ENCODE measurements at regions not wholly inside any gene's neighbourhood (a gene's known extent, or its start where the extent isn't known, plus 50 kb on each side); places are given as distances from the start of the nearest gene placed in this dataset.

DNA sequence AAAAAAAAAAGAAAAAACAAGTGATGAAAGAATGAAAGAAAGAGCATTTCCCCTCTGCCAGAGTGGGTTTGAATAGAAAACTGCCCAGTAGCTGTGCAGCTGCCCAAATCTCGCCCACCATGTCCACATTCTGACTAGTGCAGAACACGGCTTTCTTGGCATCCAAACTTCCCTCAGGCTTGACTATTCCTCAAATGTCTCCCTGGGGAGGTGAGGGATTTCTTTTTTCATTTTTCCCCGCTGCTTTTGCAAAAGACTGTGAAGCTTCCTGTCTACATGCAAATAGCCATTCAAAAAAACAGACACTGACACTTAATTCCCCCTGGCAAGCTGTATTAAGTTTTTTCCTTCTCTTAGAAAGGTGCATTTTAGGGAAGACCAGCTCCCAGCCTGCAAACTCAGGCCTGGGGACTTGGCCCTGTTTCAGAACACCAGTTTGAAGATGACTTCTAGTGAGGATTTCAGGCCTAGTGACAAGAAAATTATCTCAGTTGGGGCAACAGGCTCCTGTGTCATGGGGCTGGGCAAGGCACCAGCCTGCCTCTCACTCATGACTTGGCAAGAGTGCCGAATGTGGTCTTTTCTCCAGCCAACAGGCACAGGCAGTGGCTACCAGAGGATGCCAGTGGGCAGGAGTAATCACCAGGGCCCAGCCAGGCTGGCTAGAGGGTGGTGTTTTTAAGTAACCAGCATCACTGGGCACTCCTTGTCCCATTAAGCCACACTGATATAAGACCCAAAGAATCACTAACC lies 178.1 kb upstream of the NFIA start:
- Mint-ChIP-seq H3K4me3 (no peak overlapping the region), H3K36me3 (no peaks in the 10 kb centered on the region), H3K27ac (no peak overlapping the region), H3K4me1 (no peaks in the 10 kb centered on the region), H3K27me3 (no peaks in the 10 kb centered on the region), H3K9me3 (no peaks in the 10 kb centered on the region)
- ATAC-seq (replicated peaks), result no peak
- DNase-seq, result no peak

DNA sequence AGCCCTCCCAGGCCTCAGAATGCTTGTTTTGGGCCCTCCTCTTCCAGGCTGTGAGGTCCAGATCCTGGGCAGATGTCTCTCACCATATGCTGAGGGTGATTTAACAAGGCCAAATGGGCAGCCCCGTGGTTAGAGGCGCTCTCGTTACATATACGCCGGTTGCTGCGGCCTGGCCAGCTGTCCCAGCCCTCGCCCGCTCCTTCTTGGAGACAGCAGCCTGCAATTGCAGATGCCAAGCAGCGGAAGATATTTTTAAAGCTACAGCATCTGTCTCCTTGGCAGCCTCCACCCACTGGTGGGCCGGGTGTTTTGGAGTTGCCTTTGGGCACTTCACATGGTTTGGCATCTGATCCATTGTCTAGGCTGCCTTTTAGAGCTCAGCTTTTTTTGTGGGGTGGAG lies 178.8 kb upstream of the NFIA start:
- ATAC-seq (replicated peaks) (no peak), DNase-seq (no peak)
- Mint-ChIP-seq H3K27me3 (no peaks in the 10 kb centered on the region), H3K9me3 (no peaks in the 10 kb centered on the region), H3K4me1 (no peaks in the 10 kb centered on the region), H3K4me3 (no peak overlapping the region), H3K27ac (no peak overlapping the region), H3K36me3 (no peaks in the 10 kb centered on the region)

DNA sequence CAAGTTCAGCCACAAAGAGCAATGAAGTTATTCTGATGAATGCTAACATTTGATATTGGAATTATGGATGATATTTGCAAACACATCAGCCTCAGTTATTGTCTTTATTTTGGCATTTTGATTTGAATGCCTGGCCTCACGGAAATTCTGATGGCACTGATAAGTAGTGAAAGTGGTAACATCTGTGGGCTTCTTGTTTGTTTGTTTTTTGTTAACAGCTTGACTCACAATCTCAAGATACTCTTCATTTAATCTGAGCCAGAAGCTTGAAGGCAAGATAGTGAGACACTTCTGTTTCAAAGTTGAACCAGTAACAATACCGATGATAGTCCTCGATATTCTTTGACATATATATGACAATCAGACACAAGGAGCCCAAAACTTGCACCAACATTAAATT lies 182.9 kb upstream of the NFIA start:
- Mint-ChIP-seq H3K4me1 (no peaks in the 10 kb centered on the region), H3K9me3 (no peaks in the 10 kb centered on the region), H3K27me3 (no peaks in the 10 kb centered on the region), H3K36me3 (no peaks in the 10 kb centered on the region), H3K4me3 (no peak overlapping the region), H3K27ac (no peak overlapping the region)
- DNase-seq (no peak), ATAC-seq (replicated peaks) (no peak)

DNA sequence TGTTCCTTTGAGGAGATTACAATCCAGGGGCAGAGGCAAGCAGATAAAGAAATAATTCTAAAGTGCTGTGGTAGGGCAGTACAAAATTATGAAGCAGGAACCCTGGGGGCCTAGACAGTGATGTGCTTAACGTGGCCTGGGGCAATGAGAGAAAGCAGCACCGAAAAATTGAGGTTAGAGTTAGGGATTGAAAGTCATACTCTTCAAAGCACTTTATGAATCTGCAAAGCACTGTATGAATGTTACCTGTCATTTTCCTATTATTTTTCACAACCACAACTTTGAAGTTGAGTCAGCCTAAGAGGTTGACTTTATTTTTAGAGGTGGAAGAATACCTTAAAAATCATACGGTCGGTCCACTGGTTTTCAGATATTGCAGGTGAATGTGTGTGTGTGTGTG lies 183.4 kb upstream of the NFIA start:
- H3K27me3 Mint-ChIP-seq, result no peaks in the 10 kb centered on the region
- no peak overlapping the region for H3K4me3 Mint-ChIP-seq
- no peaks in the 10 kb centered on the region for H3K9me3 Mint-ChIP-seq
- no peaks in the 10 kb centered on the region for H3K36me3 Mint-ChIP-seq
- no peak overlapping the region for H3K27ac Mint-ChIP-seq
- no peaks in the 10 kb centered on the region for H3K4me1 Mint-ChIP-seq
- no peak for DNase-seq
- ATAC-seq (replicated peaks), result peak; percentile 33 to 51

DNA sequence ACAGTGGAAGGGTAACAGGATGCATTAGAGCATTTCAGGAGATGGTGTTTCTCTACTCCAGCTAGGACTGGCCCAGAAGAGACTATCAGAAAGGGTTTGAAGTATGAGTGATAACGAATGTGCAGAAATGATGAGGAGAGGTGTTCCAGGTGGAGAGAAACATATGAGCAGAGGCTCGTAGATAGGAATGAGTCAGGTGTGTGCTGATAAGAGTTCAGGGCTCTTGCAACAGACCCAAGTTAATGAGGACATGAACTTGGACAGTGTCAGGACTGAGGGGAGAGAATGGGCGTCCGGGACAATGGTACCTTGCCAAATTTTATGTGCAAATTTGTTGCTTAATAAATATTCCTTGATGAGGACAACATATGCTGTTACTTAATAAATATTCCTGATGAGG lies 183.9 kb upstream of the NFIA start:
- H3K27me3 Mint-ChIP-seq, result no peaks in the 10 kb centered on the region
- no peaks in the 10 kb centered on the region for H3K9me3 Mint-ChIP-seq
- H3K27ac Mint-ChIP-seq, result no peak overlapping the region
- H3K36me3 Mint-ChIP-seq, result no peaks in the 10 kb centered on the region
- H3K4me1 Mint-ChIP-seq, result no peaks in the 10 kb centered on the region
- no peak overlapping the region for H3K4me3 Mint-ChIP-seq
- ATAC-seq (replicated peaks) (no peak), DNase-seq (no peak)

DNA sequence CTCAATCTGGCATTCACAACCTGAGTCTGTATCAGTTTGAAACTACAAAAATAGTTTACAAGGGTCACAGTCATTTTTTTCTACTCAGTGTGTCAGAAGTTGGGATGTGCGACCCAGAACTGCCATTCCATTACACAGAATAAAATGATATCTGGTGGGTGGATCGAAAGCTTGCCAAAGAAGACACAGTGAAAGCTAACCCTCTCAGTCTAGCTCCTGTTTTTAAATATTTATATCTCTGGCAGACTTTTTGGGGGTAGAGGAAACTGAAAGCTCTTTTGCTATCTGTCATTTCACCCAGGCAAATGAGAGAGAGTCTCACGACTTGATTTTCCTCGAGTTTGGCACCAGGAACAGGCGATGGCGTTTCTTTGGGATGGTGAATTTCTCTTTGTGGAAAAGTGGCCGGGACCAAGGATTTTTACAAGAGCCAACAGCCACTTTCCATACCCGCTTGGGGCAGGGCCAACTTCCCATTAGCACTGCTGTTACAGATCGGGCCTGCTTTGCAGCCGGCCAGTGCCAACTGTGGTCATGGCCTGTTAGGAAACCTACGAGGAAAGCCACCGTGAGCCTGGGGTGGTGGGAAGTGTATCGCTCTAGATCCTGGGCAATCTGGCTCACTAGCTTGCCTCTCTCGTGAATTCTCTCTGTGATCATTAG lies 185.5 kb upstream of the NFIA start:
- Mint-ChIP-seq H3K9me3 (no peaks in the 10 kb centered on the region), H3K27me3 (no peaks in the 10 kb centered on the region), H3K4me3 (no peak overlapping the region), H3K4me1 (no peaks in the 10 kb centered on the region), H3K27ac (no peak overlapping the region), H3K36me3 (no peaks in the 10 kb centered on the region)
- DNase-seq (no peak), ATAC-seq (replicated peaks) (no peak)

DNA sequence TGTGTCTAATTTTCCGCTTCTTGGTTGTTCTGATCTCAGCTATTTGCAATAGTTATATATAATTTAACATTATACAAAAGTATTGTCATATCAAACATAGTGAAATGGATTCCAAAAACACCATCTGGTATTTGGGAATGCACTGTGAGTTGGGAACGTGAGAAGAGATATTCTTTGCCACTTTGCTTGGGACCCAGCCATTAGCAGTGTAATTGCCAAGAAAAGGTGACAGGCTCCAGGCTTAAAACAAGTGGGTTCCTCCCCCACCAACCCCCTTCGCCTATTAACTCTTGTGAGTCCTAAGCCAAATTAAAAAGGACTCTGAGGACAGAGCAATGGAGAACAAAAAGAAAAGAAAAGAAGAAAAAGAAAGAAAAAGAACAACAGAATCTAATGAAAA lies 186.7 kb upstream of the NFIA start:
- Mint-ChIP-seq H3K27ac (no peak overlapping the region), H3K36me3 (no peaks in the 10 kb centered on the region), H3K27me3 (no peaks in the 10 kb centered on the region), H3K4me1 (no peaks in the 10 kb centered on the region), H3K9me3 (no peaks in the 10 kb centered on the region), H3K4me3 (no peak overlapping the region)
- ATAC-seq (replicated peaks) (no peak), DNase-seq (no peak)

DNA sequence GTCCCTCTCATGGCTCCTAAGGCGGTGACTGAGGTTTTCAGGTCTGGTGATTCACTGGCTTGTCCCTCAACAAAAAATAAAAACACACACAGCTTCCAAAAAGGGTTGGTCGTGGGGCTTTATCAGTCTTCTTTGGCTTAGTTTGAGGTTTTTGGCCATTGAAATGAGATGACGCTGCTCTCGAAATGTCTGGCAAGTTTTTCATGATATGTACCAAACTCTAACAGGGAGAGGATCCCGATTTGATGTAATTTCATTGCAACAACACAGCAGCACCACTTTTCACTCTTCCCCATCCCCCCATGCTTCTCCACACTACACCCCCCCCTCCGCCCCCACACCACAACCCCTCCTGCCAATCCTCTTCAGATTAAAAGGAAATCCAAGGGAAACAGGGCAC lies 187.1 kb upstream of the NFIA start:
- Mint-ChIP-seq H3K9me3 (no peaks in the 10 kb centered on the region), H3K4me3 (no peak overlapping the region), H3K27me3 (no peaks in the 10 kb centered on the region), H3K36me3 (no peaks in the 10 kb centered on the region), H3K27ac (no peak overlapping the region), H3K4me1 (no peaks in the 10 kb centered on the region)
- no peak for DNase-seq
- no peak for ATAC-seq (replicated peaks)

DNA sequence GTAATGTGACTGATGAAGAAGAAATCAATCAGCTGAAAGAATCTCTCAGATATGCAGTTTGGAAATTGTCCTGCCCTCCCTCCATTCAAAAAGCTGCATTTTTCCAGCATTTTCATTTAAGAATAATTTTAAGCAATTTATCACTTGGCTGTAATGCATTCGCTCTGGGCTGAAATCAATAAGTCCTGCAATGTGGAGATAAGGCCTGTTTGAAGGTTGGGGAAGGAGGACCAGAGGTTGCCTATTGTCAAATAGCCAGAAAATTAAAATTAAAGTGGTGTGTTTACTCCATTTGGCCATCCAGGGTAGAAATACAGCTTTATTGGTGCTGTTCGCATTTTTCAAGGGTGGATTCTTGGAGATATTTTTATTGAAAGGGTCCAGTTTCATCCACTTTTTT lies 187.6 kb upstream of the NFIA start:
- no peaks in the 10 kb centered on the region for H3K27me3 Mint-ChIP-seq
- no peaks in the 10 kb centered on the region for H3K4me1 Mint-ChIP-seq
- DNase-seq (no peak), ATAC-seq (replicated peaks) (no peak)
- no peaks in the 10 kb centered on the region for H3K36me3 Mint-ChIP-seq
- H3K9me3 Mint-ChIP-seq, result no peaks in the 10 kb centered on the region
- H3K4me3 Mint-ChIP-seq, result no peak overlapping the region
- H3K27ac Mint-ChIP-seq, result no peak overlapping the region

DNA sequence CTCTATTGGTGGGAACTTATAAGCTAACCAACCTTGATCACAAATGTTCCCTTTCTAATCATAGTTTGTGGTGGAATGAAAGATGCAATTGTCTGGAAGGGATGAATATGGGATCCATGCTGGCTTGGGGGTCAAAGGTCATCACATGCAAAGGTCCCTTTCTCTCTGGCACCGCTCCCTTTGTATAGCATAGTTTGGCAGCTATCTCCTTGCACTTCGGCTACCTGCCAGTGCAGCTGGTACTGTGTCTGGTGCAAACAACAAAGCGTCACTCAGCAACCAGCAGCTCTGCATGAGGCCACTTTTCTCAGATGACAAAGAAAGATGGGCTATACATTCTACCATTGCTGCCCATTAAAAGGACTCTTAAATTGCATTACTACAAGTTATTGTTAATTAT lies 188.2 kb upstream of the NFIA start:
- no peak for ATAC-seq (replicated peaks)
- Mint-ChIP-seq H3K36me3 (no peaks in the 10 kb centered on the region), H3K4me3 (no peak overlapping the region), H3K4me1 (no peaks in the 10 kb centered on the region), H3K27ac (no peak overlapping the region), H3K9me3 (no peaks in the 10 kb centered on the region), H3K27me3 (no peaks in the 10 kb centered on the region)
- no peak for DNase-seq

DNA sequence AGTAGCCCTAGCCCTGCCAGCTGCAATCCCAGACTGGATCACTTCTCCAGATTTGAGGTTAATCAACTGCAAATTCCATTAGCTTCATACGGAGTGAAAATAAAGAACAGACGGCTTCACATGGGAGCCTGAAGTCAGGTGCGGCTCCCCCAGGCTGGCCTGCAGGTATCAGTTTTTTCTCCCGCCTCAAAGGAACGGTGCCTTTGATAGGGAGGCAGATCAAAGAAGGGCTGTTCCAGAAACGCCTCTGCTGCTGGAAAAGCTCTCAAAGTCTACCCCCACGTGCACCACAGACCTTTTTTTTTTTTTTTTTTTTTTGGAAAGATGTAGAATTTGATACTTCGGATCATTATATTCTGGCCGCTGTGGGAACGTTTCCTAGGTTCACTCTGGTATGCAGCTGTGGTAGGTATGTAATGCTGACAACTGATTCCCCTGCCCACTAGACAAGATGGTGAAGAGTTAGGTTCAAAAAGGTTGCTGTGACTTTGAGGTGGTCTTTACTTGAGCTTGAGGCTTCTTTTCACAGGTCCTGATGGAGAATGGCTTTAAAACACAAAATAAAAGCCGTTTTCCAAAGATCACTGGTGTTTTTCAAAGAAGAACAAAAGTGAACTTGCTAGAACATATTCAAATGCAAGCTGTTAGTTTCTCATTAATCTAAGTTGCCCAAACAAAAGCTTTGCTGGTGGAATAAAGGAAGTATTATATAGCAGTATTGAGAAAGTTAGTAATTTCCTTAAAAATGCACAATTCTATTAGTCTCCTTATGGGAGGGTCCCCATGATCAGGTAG lies 189.0 kb upstream of the NFIA start:
- ATAC-seq (replicated peaks) (no peak), DNase-seq (no peak)
- H3K9me3 Mint-ChIP-seq, result no peaks in the 10 kb centered on the region
- H3K4me3 Mint-ChIP-seq, result no peak overlapping the region
- H3K4me1 Mint-ChIP-seq, result no peaks in the 10 kb centered on the region
- no peak overlapping the region for H3K27ac Mint-ChIP-seq
- no peaks in the 10 kb centered on the region for H3K36me3 Mint-ChIP-seq
- H3K27me3 Mint-ChIP-seq, result no peaks in the 10 kb centered on the region

DNA sequence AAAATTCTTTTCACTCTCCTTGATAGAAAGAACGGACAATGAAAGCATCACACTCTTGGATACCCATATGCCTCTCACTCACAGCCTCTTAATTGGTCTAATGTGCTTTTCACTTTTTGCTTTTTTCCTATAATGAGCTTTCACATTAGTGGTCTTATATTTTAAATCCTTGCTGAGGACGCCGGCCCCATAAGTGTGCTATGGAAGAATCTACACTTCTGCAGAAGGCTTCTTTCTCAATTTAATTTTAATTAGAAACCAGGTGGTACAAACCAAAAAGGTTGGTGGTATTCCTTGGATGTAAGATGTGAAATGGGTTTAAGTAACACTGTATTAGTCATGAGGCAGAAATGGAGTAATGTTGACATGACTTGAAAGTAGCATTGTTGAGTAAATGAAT lies 190.6 kb upstream of the NFIA start:
- Mint-ChIP-seq H3K4me1 (no peaks in the 10 kb centered on the region), H3K4me3 (no peak overlapping the region), H3K36me3 (no peaks in the 10 kb centered on the region), H3K27me3 (no peaks in the 10 kb centered on the region), H3K9me3 (no peaks in the 10 kb centered on the region), H3K27ac (no peak overlapping the region)
- ATAC-seq (replicated peaks), result no peak
- no peak for DNase-seq

DNA sequence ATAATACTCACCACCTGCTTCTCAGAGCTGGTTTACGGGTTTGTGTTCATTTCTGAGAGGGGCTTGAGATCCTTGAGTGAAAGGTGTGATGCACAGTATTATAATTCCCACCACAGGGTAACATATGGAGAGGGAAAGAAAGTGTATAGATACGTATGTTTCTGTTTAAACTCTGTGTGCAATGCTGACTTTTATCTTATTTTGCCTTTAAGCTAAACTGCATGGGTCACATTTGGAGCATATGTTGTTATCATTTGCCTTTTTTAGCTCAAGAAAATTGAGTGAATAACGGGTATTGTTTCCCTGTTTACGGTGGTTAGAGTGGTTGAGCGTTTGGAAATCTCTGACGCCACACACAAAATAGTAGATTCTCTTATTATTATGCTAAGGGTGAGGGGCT lies 191.1 kb upstream of the NFIA start:
- Mint-ChIP-seq H3K27me3 (no peaks in the 10 kb centered on the region), H3K4me1 (no peaks in the 10 kb centered on the region), H3K27ac (no peak overlapping the region), H3K4me3 (no peak overlapping the region), H3K36me3 (no peaks in the 10 kb centered on the region), H3K9me3 (no peaks in the 10 kb centered on the region)
- ATAC-seq (replicated peaks) (no peak), DNase-seq (no peak)

DNA sequence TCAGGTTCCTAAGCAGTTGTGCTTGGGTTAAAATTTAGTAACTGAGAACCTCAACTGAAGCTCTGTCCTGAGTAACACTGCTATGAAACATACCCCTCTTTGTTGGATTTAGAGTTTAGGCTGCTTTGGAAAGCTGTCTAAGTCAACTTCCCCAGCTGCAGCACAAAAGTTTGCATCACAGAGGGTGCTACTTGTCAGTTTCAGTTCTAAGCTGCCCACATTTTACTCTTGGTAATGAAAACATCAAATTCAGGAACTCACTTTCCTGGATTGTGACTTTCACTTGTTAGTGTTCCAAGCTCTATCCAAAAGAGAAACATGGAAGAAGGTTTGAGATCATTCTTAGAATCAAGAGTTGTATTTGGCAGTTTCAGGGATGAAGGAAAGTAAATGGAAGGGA lies 191.7 kb upstream of the NFIA start:
- H3K4me1 Mint-ChIP-seq, result no peaks in the 10 kb centered on the region
- H3K27me3 Mint-ChIP-seq, result no peaks in the 10 kb centered on the region
- H3K9me3 Mint-ChIP-seq, result no peaks in the 10 kb centered on the region
- DNase-seq (no peak), ATAC-seq (replicated peaks) (no peak)
- H3K4me3 Mint-ChIP-seq, result no peak overlapping the region
- no peaks in the 10 kb centered on the region for H3K36me3 Mint-ChIP-seq
- no peak overlapping the region for H3K27ac Mint-ChIP-seq

DNA sequence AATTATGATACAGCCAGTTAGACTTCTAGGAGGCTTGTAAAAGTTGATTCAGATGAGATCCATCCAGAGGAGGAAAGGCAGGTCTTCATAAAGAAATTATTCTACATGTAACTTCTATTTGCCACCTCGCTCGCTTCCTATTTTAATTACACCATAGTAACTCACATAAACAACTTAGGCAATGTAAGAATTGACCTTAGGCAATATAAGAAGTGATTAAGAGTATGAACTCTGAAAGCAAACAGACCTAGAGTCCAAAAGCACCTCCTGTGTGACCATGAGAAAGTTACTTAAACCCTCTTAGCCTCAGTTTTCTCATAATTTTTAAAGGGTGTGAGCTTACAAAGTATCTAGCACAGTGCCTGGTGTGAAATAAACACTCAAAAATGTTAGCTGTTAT lies 192.7 kb upstream of the NFIA start:
- no peaks in the 10 kb centered on the region for H3K9me3 Mint-ChIP-seq
- no peaks in the 10 kb centered on the region for H3K4me1 Mint-ChIP-seq
- no peaks in the 10 kb centered on the region for H3K27me3 Mint-ChIP-seq
- H3K36me3 Mint-ChIP-seq, result no peaks in the 10 kb centered on the region
- no peak overlapping the region for H3K4me3 Mint-ChIP-seq
- no peak overlapping the region for H3K27ac Mint-ChIP-seq
- DNase-seq (no peak), ATAC-seq (replicated peaks) (no peak)

Data from stimulated activated naive B cell treated with anti-CD40 and anti-IgM and Interleukin-4, amounts not matched to agents 10 μg/mL and 1 μg/mL and 100 μg/mL, for 72 hours (primary cell).